Mesendoderm (in vitro differentiated cells): ENCODE measurements at regions not wholly inside any gene's neighbourhood (a gene's known extent, or its start where the extent isn't known, plus 50 kb on each side); places are given as distances from the start of the nearest gene placed in this dataset.
A peak's percentile ranks its signal among the peaks of the same experiment; 100 is the strongest.

Experiments
- DNase-seq: peaks from one replicate; pipeline ENCODE4 v3.0.0; 2013
- H2AK5ac ChIP-seq: 2 replicates; pipeline ENCODE4 v1.6.1; 2013; ENCODE audit warnings: low read length, inconsistent platforms
- H2BK120ac ChIP-seq: 2 replicates; pipeline ENCODE4 v1.6.1; 2013; ENCODE audit warnings: low read depth, mild to moderate bottlenecking, low read length, moderate library complexity, mixed read lengths
- H2BK15ac ChIP-seq: replicated peaks from 2 replicates; pipeline ENCODE4 v1.6.1; 2013; ENCODE audit warnings: low read depth, mild to moderate bottlenecking, moderate library complexity
- H2BK5ac ChIP-seq: 2 replicates; pipeline ENCODE4 v1.6.1; 2013; ENCODE audit warnings: low read length, inconsistent platforms
- H3K18ac ChIP-seq: 2 replicates; pipeline ENCODE4 v1.6.1; 2013; ENCODE audit warnings: mild to moderate bottlenecking, low read length, mixed read lengths
- H3K23ac ChIP-seq: one replicate; pipeline ENCODE4 v1.6.1; 2013; ENCODE audit warnings: low read length
- H3K27ac ChIP-seq: 2 replicates; pipeline ENCODE4 v1.5.1; 2013; ENCODE audit warnings: low read depth, mild to moderate bottlenecking, inconsistent platforms, low read length, moderate library complexity
- H3K27me3 ChIP-seq: 2 replicates; pipeline ENCODE4 v1.6.1; 2013; ENCODE audit warnings: low read length, control low read depth, mild to moderate bottlenecking, inconsistent platforms; ENCODE audit not compliant: insufficient read depth, poor library complexity
- H3K36me3 ChIP-seq: 2 replicates; pipeline ENCODE4 v1.6.1; 2013; ENCODE audit warnings: low read length, inconsistent platforms; ENCODE audit not compliant: control insufficient read depth, insufficient read depth
- H3K4ac ChIP-seq: one replicate; pipeline ENCODE4 v1.6.1; 2013; ENCODE audit warnings: low read depth, mild to moderate bottlenecking, low read length, moderate library complexity
- H3K4me1 ChIP-seq: 2 replicates; pipeline ENCODE4 v1.6.1; 2013; ENCODE audit warnings: low read depth, low read length, inconsistent platforms; ENCODE audit not compliant: control insufficient read depth
- H3K4me2 ChIP-seq: 2 replicates; pipeline ENCODE4 v1.6.1; 2013; ENCODE audit warnings: low read length
- H3K4me3 ChIP-seq: 2 replicates; pipeline ENCODE4 v1.5.1; 2013; ENCODE audit warnings: mild to moderate bottlenecking, low read length
- H3K56ac ChIP-seq: one replicate; pipeline ENCODE4 v1.6.1; 2013; ENCODE audit warnings: low read length
- H3K79me1 ChIP-seq: 2 replicates; pipeline ENCODE4 v1.6.1; 2013; ENCODE audit warnings: low read length, inconsistent platforms
- H3K79me2 ChIP-seq: 2 replicates; pipeline ENCODE4 v1.6.1; 2013; ENCODE audit warnings: mild to moderate bottlenecking, low read length; ENCODE audit not compliant: control insufficient read depth, insufficient read depth
- H3K9ac ChIP-seq: 2 replicates; pipeline ENCODE4 v1.6.1; 2013; ENCODE audit warnings: low read length, inconsistent platforms
- H4K5ac ChIP-seq: one replicate; pipeline ENCODE4 v1.6.1; 2013; ENCODE audit warnings: low read length
- H4K8ac ChIP-seq: one replicate; pipeline ENCODE4 v1.6.1; 2013; ENCODE audit warnings: low read depth, mild to moderate bottlenecking, control low read depth, low read length, moderate library complexity
- WGBS: extraction: QIAGEN DNeasy Blood & Tissue Kit; methylation state at CpG from one replicate; pipeline ENCODE4 v1.1.7; 2013; ENCODE audit warnings: low lambda C conversion rate, missing lambda C conversion rate; ENCODE audit not compliant: insufficient coverage; ENCODE audit errors: extremely low coverage; 5-methylcytosine and 5-hydroxymethylcytosine counted together

DNA sequence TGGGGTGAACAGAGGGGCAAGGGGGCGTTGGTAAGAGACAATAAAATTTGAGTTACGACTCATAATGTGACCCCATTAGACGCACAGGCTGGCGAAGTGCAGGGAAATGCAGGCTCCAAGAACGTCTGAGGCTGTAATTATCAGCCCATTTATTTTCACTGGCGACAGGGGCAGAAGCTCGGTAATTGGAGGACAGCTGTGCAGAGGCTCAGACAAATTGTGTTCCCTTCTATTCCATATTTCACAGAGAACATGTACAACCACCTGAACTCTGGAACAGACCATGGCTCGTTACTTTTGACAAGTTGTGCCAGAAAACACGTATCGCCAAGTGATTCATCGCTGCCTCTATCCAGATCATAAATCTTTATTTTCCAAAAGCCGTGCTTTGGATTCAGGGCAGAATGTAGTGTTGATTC is 137.3 kb upstream of the FRMD4A start:
- Histone ChIP-seq H3K4me2 (no peak overlapping the region), H2BK15ac (no peak overlapping the region), H3K79me2 (no peaks in the 10 kb centered on the region), H3K9ac (no peak overlapping the region), H3K79me1 (no peaks in the 10 kb centered on the region), H3K23ac (no peak overlapping the region), H2BK5ac (no peak overlapping the region), H2AK5ac (no peak overlapping the region), H4K8ac (no peak overlapping the region), H4K5ac (no peak overlapping the region), H3K27ac (no peak overlapping the region), H3K18ac (no peak overlapping the region), H3K56ac (no peak overlapping the region), H2BK120ac (no peak overlapping the region), H3K4ac (no peak overlapping the region), H3K4me1 (no peaks in the 10 kb centered on the region), H3K4me3 (no peak overlapping the region), H3K36me3 (no peaks in the 10 kb centered on the region), H3K27me3 (no peaks in the 10 kb centered on the region)
- WGBS: no CpG with 5 or more reads among the region's 12 CpGs
- DNase-seq: no peak

- H2BK120ac ChIP-seq: no peak overlapping the region
- H2BK5ac ChIP-seq: no peak overlapping the region
- no CpG with 5 or more reads among the region's 3 CpGs for WGBS
Measured at GRCh38 chr10:14466257-14466656, 135.5 kb upstream of the FRMD4A start.

DNA sequence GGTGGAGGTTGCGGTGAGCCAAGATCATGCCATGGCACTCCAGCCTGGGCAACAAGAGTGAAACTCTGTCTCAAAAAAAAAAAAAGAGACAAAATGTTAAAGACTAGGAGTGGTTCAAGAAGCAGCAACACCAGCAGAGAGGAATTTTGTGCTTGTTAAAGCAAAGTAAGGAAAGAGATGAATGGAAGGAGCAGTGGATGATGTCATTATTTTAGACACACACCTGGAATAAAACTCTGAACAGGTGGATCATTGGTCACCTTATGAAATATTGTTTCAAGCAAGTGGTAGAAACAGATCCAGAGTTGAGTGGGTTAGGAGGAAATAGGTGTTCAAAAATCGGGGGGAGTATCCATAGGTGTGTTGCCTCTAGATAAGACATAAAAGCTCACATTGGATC is 129.7 kb upstream of the FRMD4A start:
- H3K4ac ChIP-seq: no peak overlapping the region
- no peak overlapping the region for H2BK120ac ChIP-seq
- no peak overlapping the region for H3K56ac ChIP-seq
- no peak overlapping the region for H2BK5ac ChIP-seq
- no CpG with 5 or more reads among the region's 2 CpGs for WGBS
- H3K18ac ChIP-seq: peak overlapping the region; percentile 16
- H3K79me1 ChIP-seq: no peaks in the 10 kb centered on the region
- H3K23ac ChIP-seq: no peak overlapping the region
- H4K5ac ChIP-seq: no peak overlapping the region
- no peaks in the 10 kb centered on the region for H3K27me3 ChIP-seq
- H3K4me2 ChIP-seq: no peak overlapping the region
- no peak overlapping the region for H2BK15ac ChIP-seq
- H3K4me3 ChIP-seq: no peak overlapping the region
- no peak overlapping the region for H3K9ac ChIP-seq
- H3K4me1 ChIP-seq: peaks cover 5% of the 10 kb centered on the region
- H2AK5ac ChIP-seq: no peak overlapping the region
- no peak overlapping the region for H3K27ac ChIP-seq
- no peaks in the 10 kb centered on the region for H3K79me2 ChIP-seq
- H4K8ac ChIP-seq: no peak overlapping the region
- no peaks in the 10 kb centered on the region for H3K36me3 ChIP-seq
- no peak for DNase-seq

More at GRCh38 chr10:14466257-14466656, 135.5 kb upstream of the FRMD4A start:
- Histone ChIP-seq H4K5ac (no peak overlapping the region), H3K4me1 (peaks cover 2% of the 10 kb centered on the region), H3K56ac (no peak overlapping the region), H3K4me2 (no peak overlapping the region), H3K9ac (no peak overlapping the region), H3K4ac (no peak overlapping the region), H4K8ac (no peak overlapping the region), H3K18ac (no peak overlapping the region), H3K79me2 (no peaks in the 10 kb centered on the region), H3K4me3 (no peak overlapping the region), H2AK5ac (no peak overlapping the region), H3K36me3 (no peaks in the 10 kb centered on the region), H3K27me3 (no peaks in the 10 kb centered on the region), H3K23ac (no peak overlapping the region), H3K79me1 (no peaks in the 10 kb centered on the region), H2BK15ac (no peak overlapping the region), H3K27ac (no peak overlapping the region)
- no peak for DNase-seq

GRCh38 chr10:14459665-14460064 is 128.9 kb upstream of the FRMD4A start:
- Histone ChIP-seq H3K27me3 (no peaks in the 10 kb centered on the region), H3K4me2 (no peak overlapping the region), H3K79me2 (no peaks in the 10 kb centered on the region), H3K23ac (no peak overlapping the region), H4K5ac (no peak overlapping the region), H3K27ac (no peak overlapping the region), H2BK5ac (no peak overlapping the region), H3K4ac (no peak overlapping the region), H2BK15ac (no peak overlapping the region), H2AK5ac (no peak overlapping the region), H3K4me3 (no peak overlapping the region), H3K18ac (no peak overlapping the region), H3K9ac (no peak overlapping the region), H3K56ac (no peak overlapping the region), H4K8ac (no peak overlapping the region), H2BK120ac (no peak overlapping the region), H3K79me1 (no peaks in the 10 kb centered on the region), H3K4me1 (peaks cover 5% of the 10 kb centered on the region), H3K36me3 (no peaks in the 10 kb centered on the region)
- no CpG with 5 or more reads among the region's 2 CpGs for WGBS
- DNase-seq: no peak

GRCh38 chr10:14456870-14457266 is 126.1 kb upstream of the FRMD4A start:
- H3K27me3 ChIP-seq: no peaks in the 10 kb centered on the region
- no peaks in the 10 kb centered on the region for H3K36me3 ChIP-seq
- H3K18ac ChIP-seq: no peak overlapping the region
- H3K9ac ChIP-seq: no peak overlapping the region
- H3K79me2 ChIP-seq: no peaks in the 10 kb centered on the region
- no peak overlapping the region for H4K8ac ChIP-seq
- H3K4me2 ChIP-seq: no peak overlapping the region
- no peak overlapping the region for H3K4ac ChIP-seq
- peaks cover 5% of the 10 kb centered on the region for H3K4me1 ChIP-seq
- H3K4me3 ChIP-seq: no peak overlapping the region
- no peak overlapping the region for H3K23ac ChIP-seq
- H3K56ac ChIP-seq: no peak overlapping the region
- H2BK120ac ChIP-seq: no peak overlapping the region
- no peak overlapping the region for H4K5ac ChIP-seq
- H3K27ac ChIP-seq: no peak overlapping the region
- H3K79me1 ChIP-seq: no peaks in the 10 kb centered on the region
- no peak overlapping the region for H2BK15ac ChIP-seq
- no peak overlapping the region for H2AK5ac ChIP-seq
- WGBS: no CpG with 5 or more reads among the region's 2 CpGs
- H2BK5ac ChIP-seq: no peak overlapping the region
- no peak for DNase-seq

DNA sequence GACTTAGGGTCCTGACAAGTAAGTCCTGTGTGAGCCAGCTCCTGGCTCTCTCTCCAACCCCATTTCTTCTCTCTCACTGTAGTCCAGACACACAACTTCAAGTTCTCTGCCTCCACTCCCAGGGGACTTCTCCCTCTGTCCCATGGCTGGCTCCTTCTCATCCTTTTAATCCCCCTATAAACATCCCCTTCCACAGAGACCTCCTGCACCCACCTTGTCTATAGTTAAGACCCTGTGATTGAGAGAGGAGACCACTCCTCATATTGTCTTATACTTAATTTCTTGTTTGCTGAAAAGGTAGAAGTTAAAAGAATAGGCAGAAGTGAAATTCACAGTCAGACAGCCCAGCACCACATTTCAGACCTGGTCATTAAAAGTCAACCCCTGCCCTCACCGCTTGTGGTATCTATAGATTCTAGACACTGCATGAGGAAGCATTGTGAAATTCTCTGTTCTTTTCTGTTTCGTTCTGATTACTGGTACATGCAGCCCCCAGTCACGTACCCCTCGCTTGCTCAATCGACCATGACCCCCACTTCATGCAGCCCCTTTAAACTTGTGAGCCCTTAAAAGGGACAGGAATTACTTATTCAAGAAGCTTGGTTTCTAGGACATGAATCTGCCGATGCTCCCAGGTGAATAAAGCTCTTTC is 125.6 kb upstream of the FRMD4A start:
- WGBS: no CpG with 5 or more reads among the region's 6 CpGs
- no peak for DNase-seq
- H3K18ac ChIP-seq: no peak overlapping the region

More for the DNA sequence above, 125.6 kb upstream of the FRMD4A start:
- no peak overlapping the region for H3K4me3 ChIP-seq
- no peak overlapping the region for H3K27ac ChIP-seq
- no peaks in the 10 kb centered on the region for H3K27me3 ChIP-seq
- no peaks in the 10 kb centered on the region for H3K36me3 ChIP-seq
- H3K4ac ChIP-seq: no peak overlapping the region
- no peak overlapping the region for H3K9ac ChIP-seq
- H2BK5ac ChIP-seq: no peak overlapping the region
- H3K79me2 ChIP-seq: no peaks in the 10 kb centered on the region
- H3K4me2 ChIP-seq: no peak overlapping the region
- no peak overlapping the region for H4K8ac ChIP-seq
- no peak overlapping the region for H4K5ac ChIP-seq
- no peak overlapping the region for H2BK15ac ChIP-seq
- H3K4me1 ChIP-seq: peaks cover 3% of the 10 kb centered on the region
- H2BK120ac ChIP-seq: no peak overlapping the region
- H3K56ac ChIP-seq: no peak overlapping the region
- H3K23ac ChIP-seq: peak overlapping the region; percentile 66
- no peaks in the 10 kb centered on the region for H3K79me1 ChIP-seq
- H2AK5ac ChIP-seq: no peak overlapping the region
